ENCODE measurements at regions not wholly inside any gene's neighbourhood (a gene's known extent, or its start where the extent isn't known, plus 50 kb on each side); places are given as distances from the start of the nearest gene placed in this dataset.
A peak's percentile ranks its signal among the peaks of the same experiment; 100 is the strongest.
"Not testable (repeated sequence)": the region's sequence is repeated elsewhere in the genome, so short reads cannot be mapped to it uniquely, and the experiment has no call there.

DNA sequence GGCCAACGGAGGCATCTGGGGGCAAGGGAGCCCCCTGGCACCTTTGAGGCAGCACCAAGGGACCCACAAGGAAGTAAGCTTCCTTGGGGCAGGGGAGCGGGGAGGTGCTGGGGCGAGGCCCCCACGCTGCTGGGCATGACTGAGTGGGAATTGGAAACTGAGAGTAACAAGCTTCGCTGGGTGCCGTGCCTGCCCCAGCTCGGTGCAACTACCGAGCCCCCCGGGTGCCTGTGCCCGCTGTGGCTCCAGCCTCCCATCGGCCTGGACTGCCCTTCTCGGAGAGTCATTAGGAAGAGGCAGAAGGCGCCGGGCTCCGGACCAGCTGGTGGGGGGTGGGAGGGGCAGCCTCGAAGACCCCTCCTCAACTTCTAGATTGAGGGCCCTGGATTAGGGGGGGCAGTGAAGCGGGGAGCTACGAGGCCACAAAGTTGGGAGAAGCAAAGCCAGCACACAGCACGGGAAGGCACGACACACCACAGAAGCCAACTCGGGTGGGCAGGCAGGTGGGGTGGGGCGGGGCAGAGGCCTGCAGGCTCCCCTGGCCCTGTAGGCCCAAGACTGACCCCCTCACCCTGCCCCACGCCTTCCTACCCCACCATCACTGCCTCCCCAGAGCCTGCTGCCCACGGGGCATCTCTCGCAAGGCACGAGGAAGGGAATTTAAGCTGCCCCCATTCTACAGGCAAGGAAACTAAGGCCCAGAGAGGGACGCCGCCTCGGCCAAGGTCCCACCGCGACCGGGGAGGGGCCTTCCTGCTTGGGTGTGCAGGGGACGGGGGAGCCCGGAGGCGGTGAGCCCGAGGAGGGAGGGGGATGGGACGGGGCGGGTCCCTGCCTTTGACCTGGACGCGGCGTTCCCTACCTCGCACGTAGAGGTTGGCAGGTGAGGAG, 83.2 kb downstream of the PTPRS start:
- no peak for DNase-seq (ENCODE audit: low read depth)

DNA sequence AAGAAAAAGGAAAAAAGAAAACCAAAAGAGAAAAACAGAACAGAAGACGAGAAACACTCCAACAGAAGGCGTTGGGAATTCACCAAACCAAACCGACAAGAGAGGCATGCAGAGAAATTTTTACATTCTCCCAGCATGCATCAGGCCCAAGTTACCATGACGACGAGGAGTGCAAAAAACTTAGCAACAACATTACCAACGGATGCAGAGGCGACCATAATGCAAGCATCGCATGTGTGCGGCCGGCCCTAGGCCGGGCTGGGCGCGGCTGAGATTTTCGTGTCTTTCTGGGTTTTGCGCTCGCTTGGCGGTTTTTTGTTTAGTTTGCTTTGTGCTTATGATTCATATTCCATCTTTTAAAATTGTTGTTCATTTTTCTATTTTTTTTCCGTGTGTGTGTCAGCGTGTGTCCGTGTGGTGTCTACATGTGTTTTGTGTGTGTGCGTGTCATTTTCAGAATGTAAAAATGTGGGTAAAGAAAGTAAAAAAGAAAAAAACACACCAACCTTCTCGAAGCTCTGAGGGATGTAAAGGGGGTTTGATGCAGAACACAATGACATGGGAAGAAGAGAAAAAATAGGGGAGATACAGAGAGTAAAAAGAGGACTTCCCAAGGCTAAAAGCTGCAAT, 84.9 kb downstream of the PTPRS start:
- DNase-seq (ENCODE audit: low read depth) = no peak

DNA sequence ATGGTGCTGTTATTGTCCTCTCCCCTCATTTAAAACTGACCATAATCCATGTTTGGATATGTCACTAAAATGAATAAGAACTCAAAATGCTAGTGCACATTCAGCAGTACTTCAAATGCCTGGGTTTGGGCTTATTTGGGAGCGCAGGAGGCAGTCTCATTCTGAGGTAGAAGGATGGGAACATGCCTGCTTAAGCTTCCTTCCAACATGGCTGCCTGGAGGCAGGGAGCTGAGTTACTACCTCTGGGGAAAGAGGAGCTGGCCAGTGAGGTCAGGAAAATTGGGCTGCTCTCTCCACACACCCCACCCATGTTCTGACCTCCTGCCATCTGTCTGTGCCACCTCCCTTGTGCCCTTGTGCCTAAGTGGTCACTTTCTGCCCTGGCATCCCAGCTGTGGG, 85.7 kb downstream of the PTPRS start:
- no peak for DNase-seq (ENCODE audit: low read depth)

DNA sequence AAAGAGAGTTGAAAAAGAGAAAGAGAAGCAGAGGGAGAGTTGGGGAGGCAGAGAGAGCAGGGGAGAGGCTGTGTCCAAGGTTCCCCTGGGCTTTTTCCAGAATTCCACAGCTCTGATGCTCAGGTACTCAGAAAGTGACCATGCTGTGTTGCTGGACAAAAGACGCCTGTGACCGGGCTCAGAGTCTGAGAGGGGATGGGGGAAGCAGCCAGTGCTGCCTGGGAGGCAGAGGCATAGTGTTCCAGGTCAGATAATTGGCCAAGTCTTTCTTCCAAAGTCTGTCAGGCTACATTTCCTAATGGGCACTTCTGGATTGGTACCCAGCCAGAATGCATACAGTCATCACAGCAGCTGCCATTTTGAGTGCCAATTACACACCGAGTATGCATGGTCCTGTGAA, 86.1 kb downstream of the PTPRS start:
- no peak for DNase-seq (ENCODE audit: low read depth)

DNA sequence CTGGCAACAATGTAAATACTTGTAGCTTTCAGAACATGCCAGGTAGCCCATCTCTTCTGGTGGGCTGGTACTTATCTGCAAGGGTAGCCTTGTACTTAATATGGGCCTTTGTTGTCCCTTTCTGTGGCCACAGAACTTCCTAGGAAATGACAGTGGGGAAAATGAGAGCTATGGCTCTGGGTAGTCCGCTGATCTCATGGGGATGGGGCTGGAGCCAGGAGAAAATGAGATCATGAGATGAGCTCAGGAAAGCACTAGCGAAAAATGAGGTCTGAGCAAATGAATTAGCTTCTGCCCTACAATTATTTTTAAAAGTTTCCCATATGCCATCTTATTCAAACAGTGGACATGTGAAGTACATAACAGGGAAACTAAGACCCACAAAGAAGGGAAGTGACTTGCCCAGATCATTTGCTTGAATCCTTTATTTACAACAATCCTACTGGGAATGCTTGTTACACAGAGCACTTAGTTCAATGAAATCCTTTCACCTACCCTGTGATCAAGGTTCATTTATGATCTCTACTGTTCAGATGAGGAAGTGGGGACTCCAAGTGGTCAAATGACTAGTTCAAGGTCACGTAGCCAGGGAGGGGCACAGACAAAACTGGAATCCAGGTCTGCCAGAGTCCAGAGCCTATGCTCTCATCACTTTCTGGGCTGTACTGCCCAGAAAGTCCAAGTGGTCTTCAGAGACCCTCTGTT, 87.1 kb downstream of the PTPRS start:
- DNase-seq (ENCODE audit: low read depth) = peak; percentile 12

DNA sequence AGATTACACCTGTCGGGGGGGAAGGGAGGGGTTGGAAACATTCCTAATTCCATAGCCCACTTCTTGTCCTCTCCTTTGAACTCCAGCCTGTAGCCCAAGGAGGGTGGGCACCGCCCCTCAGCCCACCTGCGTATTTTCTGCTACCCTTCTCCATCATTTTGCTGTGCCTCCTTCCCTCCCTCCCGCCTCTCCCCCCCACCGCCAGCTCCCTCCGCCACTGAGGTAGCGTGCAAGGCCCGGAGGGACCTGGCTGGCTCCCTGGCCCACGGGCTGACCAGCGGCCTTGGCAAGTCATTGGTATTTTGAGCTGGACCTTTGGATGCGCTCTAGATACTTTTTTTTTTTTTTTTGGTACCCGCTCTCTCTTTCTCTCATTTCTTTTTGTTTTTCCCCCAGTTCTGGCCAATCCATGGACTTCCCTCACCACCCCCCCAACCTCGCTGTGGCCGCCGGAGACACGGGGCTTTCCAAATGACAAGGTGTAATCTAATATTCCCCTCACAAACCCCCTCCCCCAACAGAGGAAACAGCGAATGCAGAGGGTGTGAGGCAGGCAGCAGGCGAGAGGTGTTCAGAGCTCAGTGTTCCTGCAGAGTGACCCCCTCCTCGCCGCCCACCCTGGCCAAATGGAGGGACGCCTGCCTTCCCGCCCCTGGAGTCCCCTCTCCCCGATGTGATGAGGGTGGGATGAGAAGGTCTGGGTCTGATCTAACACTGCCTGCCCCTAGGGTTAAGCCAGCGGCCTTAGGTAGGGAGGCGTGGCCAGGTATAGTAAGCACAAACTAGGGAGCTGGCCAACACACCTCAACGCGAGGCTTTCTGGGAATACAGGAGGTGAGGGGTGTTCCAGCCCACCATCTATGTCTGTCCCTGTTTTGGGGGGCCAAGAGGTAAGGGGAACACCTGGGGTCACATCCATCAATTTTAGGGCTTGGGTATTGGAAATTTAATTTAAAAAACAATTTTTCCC, 89.2 kb downstream of the PTPRS start:
- no peak for DNase-seq (ENCODE audit: low read depth)

DNA sequence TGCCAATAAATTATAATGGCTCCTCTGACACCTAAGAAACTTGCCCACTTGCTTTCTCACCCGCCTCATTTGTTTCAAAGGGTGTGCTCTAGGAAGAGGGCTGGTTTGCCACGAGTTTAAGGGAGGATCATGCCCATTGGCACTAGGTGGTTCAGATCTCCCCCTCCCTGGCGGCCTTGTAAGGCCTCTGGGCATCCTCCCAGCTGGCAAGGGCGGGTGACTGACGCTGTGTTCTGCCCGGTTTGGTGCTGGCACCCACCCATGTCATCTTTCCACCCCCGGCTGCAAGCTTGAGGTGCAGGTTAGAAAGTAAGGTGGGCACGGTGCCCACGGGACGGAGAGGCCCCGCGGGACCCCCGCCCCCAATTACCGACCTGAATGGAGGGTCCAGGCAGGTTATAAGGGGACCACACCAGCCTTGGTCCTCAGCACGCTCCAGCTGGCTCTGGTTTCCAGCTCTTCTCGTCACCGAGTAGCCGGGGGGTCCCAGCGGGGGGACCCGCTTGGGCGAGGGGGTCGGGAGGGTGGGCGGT, 90.4 kb downstream of the PTPRS start:
- no peak for DNase-seq (ENCODE audit: low read depth)

DNA sequence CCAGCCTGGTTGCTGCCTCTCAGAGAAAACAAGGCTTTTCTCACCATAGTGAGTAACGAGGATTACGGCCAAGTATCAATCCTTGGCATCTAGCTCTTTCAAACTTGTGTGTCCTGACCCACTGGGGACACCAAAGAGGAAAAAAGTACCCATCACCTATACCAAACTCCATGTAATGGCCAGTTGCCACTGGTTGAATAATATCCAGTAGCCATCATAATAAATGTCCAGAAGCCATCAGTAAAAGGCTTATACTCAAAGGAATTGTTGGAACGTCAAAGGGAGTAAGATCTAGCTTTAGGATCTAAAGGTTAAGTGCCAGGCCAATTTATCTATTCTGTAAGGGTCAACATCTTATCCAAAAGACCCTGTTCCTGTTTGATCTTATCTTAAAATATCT, 91.1 kb downstream of the PTPRS start:
- DNase-seq (ENCODE audit: low read depth) = no peak

DNA sequence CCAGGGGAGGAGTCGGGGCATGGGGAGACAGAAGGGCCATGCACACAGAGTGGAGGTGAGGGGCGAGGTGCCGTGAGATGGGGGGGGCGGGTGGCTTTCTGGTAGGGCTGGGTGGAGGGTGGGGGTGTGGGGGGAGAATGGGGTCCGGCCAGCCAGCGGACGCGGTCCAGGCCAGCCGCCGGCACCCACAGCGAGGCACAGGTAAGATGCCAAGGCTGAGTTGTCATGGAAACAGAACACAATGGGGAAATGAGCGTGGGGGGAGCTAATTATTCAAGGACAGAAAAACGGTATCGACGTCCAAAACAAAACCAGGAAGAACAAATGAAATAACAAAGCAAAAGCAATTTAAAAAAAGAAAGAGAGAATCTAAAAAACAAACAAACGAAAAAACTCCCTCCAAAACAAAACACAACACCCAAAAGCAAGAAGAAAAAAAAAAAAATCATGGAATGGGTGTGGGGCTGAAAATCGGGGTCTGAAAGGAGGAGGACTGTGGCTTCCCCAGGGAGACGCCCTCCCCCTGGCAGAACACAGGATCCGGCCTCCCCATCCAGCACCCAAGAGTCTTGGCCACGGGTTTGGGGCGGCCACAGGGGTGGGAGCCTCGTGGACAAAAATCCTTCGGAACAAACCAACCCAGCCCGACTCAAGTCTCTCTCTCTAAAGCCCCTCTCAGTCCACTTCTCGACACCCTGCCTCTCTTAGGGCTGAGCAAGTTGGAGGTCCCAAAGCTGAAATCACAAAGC, 92.5 kb downstream of the PTPRS start:
- no peak for DNase-seq (ENCODE audit: low read depth)

DNA sequence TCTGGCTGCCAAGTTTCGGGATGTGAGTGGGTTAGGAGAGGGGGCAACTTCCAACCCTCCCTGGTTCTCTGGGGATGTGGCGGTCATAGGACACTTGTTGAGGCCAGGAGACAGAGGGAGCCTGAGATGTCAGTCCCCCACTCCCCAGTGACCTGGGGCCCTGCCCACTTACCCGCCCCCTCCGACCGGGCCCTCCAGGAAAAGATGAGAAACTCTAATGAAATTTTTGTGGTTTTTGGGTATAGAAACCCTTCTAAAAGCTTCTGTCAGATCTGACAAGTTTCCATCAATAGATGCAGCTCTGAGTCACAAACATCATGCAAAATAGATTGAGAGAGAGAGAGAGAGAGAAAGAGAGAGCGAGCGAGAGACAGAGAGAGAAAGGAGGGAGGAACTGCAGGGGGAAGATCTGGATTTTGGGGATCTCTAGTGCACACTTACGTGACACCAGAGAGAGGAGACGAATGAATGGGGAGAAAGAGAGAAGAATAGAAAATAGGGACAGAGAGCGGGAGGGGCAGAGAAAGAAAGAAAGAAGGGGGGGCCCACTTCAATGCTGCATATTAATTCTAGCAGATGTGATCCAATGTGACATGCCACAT, 94.0 kb downstream of the PTPRS start:
- no peak for DNase-seq (ENCODE audit: low read depth)

DNA sequence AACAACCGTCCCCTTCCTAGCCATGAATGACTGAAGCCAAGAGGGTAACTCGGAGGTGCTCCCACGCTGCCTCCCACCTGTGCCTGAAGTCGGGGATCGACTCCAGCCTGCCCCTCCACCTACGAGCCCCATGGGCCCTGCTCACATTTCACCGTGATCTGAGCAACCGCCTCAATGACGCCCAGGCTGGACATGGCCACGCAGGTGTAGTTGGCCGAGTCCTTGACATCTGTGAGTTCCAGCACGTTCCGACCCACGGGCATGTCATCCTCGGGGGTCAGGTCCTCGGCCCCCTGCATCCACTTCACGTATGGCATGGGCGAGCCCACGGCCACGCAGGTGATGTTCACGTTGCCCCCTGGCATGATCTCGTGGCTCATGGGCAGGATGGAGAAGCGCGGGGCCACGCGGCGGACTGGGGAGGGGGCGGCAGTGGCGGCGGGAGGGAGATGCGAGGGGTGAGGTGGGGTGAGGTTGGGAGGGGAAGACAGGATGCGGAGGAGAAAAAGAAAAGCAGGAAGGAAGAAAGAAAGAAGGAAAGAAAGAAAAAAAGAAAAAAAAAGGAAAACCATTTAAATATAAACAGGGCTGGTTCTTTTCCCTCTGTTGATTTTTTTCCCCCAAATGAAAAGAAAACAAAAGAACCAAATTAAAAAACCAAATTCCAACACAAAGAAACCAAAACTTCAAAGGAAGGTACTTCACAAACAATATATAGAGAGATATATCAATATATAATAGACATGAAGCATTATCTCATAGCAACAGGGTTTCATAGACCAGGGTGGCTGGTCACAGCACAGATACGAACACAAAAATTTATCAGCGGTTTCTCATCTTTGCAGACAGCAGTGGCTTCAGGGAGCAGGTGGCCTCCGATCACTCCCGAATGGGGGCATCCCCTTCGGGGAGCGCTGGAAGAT, 94.7 kb downstream of the PTPRS start:
- no peak for DNase-seq (ENCODE audit: low read depth)

DNA sequence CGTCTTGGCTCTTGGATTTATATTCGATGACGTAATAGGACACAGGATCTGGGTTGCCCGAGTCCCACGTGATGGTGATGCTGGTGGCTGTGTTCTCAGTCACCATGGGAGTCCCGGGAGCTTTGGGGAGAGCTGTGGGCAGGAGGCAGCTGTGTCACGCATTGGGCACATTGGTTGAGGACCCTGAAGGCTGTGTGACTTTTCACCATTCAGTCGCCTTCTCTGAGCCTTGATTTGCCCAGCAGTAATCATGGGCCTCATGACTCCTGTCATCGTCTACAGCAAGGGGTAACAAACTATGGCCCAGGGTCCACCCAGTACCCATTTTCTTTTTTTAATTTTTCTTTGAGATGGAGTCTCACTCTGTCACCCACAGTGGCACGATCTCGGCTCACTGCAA, 96.3 kb downstream of the PTPRS start:
- DNase-seq (ENCODE audit: low read depth) = no peak

DNA sequence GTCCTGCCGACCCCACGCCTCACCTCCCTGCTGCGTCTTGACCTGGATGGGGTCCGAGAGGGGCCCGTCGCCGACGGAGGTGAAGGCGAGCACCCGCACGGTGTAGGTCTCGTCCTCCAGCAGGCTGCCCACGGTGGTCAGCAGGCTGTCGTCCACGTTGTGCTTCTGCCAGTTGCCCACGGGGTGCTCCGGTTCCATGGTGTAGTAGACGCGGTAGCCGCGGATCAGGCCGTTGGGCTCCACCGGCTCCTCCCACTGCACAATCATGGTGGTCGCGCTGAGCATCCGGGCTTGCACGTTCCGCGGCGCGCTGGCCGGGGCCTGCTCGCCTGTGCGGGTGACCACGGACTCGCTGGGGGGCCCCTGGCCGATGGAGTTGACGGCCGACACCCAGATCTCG, 96.7 kb downstream of the PTPRS start:
- no peak for DNase-seq (ENCODE audit: low read depth)

DNA sequence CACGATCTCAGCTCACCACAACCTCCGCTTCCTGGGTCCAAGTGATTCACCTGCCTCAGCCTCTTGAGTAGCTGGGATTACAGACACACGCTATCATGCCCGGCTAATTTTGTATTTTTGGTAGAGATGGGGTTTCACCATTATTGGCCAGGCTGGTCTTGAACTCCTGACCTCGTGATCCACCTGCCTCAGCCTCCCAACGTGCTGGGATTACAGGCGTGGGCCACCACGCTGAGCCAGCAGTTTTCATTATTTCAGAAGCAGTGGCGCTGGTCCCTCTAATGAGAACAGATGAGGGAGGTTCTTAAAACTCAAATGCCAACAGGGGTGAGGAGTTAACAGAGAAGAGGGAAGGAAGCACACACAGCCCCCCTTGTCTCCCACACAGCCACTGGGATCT, 98.7 kb downstream of the PTPRS start:
- DNase-seq (ENCODE audit: low read depth) = not testable (repeated sequence)

DNA sequence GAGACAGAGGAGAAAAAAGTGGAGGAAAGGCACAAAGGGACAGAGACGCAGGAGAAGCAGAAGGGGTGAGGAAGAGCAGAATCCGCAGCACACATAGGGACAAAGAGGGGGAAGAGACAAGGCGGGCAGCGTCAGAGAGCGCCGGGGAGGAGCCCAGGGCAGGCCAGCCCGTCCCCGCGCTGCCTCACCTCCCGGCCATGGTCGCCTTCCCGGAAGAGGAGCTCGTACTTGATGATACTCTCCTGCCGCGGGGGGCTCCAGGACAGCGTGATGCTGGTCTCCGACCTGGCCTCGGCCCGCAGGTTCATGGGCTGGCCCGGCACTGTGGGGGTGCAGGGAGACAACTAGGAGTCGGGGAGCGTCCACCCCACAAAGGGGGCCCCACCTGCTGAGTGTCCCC, 100.6 kb downstream of the PTPRS start:
- DNase-seq (ENCODE audit: low read depth) = no peak

DNA sequence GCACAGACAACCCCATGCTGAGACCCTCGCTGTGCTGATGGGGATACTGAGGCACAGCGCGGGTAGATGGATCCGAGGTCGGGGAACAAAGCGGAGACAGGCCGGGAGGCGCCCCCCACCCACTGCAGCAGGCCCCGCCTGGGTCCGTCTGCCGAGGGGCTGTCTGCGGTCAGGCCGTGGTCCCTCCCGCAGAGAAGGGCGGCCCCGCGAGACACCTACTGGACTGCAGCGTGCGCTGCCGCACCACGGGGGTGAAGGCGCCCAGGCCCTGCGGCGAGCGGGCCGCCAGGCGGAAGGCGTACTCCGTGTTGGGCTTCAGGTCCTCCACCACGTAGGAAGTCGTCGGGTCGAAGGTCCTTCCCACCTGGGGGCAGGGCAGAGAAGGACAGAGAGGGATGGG, 101.9 kb downstream of the PTPRS start:
- DNase-seq (ENCODE audit: low read depth) = no peak

DNA sequence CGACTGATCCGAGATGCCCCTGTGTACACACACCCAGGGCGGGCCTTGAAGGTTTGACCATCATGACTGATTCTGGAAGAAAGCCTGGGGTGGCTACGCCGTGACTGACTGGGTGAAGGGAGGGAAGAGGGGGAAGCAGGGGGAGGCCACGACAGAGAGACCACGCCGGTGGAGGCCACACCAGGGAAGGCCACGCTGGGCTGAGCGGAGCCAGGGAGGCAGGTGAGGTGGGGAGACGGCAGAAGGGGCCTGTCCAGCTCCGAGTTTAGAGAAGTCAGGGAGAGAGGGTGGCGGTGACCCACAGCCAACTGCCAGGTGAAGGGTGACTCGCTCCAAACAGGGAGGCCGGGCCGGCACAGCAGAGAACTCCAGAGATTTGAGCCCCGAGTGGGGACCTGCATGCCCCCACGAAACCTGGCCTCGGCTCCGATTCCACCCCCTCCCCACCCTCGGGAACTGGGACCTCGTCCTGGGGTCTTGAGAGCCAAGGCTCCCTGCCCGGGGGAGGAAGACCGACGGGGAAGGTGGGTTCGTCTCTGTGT, 102.6 kb downstream of the PTPRS start:
- DNase-seq (ENCODE audit: low read depth) = no peak

DNA sequence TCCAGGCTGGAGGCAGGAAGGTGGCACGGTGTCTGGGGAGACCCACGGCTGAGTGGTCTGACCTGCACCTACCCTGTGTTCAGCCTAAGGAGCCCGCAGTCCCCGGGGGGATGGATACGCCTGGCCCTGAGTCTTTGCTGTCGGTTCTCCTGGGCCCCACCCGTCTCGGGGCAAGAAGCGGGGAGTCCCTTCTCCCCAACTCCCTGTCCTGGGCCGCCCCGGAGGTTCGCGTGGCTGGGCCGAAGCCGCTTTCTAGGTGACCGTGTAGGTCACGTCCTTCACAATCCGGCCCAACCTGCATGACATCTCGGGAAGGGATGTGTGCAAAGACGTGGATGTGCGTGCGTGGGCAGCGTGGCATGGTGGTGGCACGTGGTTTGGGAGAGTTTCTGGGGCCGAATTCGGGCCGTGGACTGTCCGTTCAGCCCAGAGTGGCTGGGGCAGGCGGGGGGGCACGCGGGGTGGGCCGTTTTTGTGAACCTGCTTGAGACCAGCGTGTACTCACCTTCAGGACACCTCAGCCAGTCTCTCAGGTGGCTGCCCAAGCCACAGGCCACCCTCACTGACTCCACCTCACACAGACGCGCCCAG, 103.3 kb downstream of the PTPRS start:
- DNase-seq (ENCODE audit: low read depth) = no peak

All from GM04503 (cell line).